H1 (cell line): ENCODE measurements at regions not wholly inside any gene's neighbourhood (a gene's known extent, or its start where the extent isn't known, plus 50 kb on each side); places are given as distances from the start of the nearest gene placed in this dataset.
A peak's percentile ranks its signal among the peaks of the same experiment; 100 is the strongest.

Experiments
- ASH2L ChIP-seq: fragments of 200-600, 300-600 bp; sonication (generic); IDR thresholded peaks from one replicate; pipeline ENCODE4 v1.7.1; 2017; ENCODE audit warnings: low read length
- BRCA1 ChIP-seq: IDR thresholded peaks from 2 replicates; pipeline ENCODE4 v1.6.1; 2012; ENCODE audit warnings: low read depth, low read length, improper control_type of control experiment
- CBX5 ChIP-seq: fragments of 300-800, 300-1000 bp; sonication (generic); IDR thresholded peaks from 2 replicates; pipeline ENCODE4 v1.7.1; 2016; ENCODE audit warnings: antibody characterized with exemption, low read length, low read depth
- CEBPB ChIP-seq: IDR thresholded peaks from 2 replicates; pipeline ENCODE4 v1.6.1; 2012; ENCODE audit warnings: low read depth, low read length
- CHD2 ChIP-seq: IDR thresholded peaks from 2 replicates; pipeline ENCODE4 v1.6.1; 2012; ENCODE audit warnings: low read length, improper control_type of control experiment
- CREB1 ChIP-seq: IDR thresholded peaks from 2 replicates; pipeline ENCODE4 v1.6.1; 2012; ENCODE audit warnings: inconsistent platforms
- CTBP2 ChIP-seq: IDR thresholded peaks from 2 replicates; pipeline ENCODE4 v1.7.0; 2011; ENCODE audit warnings: borderline replicate concordance, mild to moderate bottlenecking, moderate library complexity, mixed read lengths, low read length; ENCODE audit not compliant: insufficient read depth, insufficient read length
- EP300 ChIP-seq, 2 experiments: IDR thresholded peaks; 1 replicate in 1 of 2; 2 replicates in 1 of 2; pipeline ENCODE4 v1.6.1; 2011 to 2012; ENCODE audit warnings: low read depth in 2 of 2, low read length in 2 of 2, mild to moderate bottlenecking in 2 of 2, borderline replicate concordance in 1 of 2, inconsistent platforms in 1 of 2, moderate library complexity in 1 of 2
- FOSL1 ChIP-seq: IDR thresholded peaks from 2 replicates; pipeline ENCODE4 v1.6.1; 2011; ENCODE audit warnings: mild to moderate bottlenecking, low read depth, low read length, moderate library complexity; ENCODE audit not compliant: insufficient read depth
- KDM4A ChIP-seq: IDR thresholded peaks from one replicate; pipeline ENCODE4 v1.7.1; 2012; ENCODE audit warnings: low read depth, mild to moderate bottlenecking, moderate library complexity, low read length, inconsistent platforms; ENCODE audit not compliant: severe bottlenecking
- PHF8 ChIP-seq: fragments of 200-600 bp; sonication (generic); conservative IDR thresholded peaks from 2 replicates; pipeline ENCODE4 v1.7.1; 2012; ENCODE audit warnings: low read depth, mild to moderate bottlenecking, inconsistent platforms, low read length, moderate library complexity
- POLR2AphosphoS5 ChIP-seq: IDR thresholded peaks from 2 replicates; pipeline ENCODE4 v1.6.1; 2011; ENCODE audit warnings: low read depth, low read length
- POU5F1 ChIP-seq: IDR thresholded peaks from 2 replicates; pipeline ENCODE4 v1.6.1; 2011; ENCODE audit warnings: low read depth, mild to moderate bottlenecking, low read length, moderate library complexity
- RBBP5 ChIP-seq: IDR thresholded peaks from 2 replicates; pipeline ENCODE4 v1.7.1; 2012; ENCODE audit warnings: low read depth, mild to moderate bottlenecking, inconsistent platforms, low read length, moderate library complexity, borderline replicate concordance
- SIN3A ChIP-seq, 2 experiments: IDR thresholded peaks in 1 of 2; conservative IDR thresholded peaks in 1 of 2; 2 replicates each; pipeline ENCODE4 v1.6.1; 2011 to 2012; ENCODE audit warnings: low read length in 2 of 2, improper control_type of control experiment in 1 of 2, low read depth in 1 of 2, mild to moderate bottlenecking in 1 of 2
- SP4 ChIP-seq: IDR thresholded peaks from 2 replicates; pipeline ENCODE4 v1.6.1; 2012; ENCODE audit warnings: low read length, inconsistent platforms
- SRF ChIP-seq: IDR thresholded peaks from 2 replicates; pipeline ENCODE4 v1.6.1; 2011; ENCODE audit warnings: mild to moderate bottlenecking, low read depth, low read length, moderate library complexity
- TAF1 ChIP-seq: IDR thresholded peaks from 2 replicates; pipeline ENCODE4 v1.6.1; 2011; ENCODE audit warnings: mild to moderate bottlenecking, low read depth, low read length
- TEAD4 ChIP-seq: IDR thresholded peaks from 2 replicates; pipeline ENCODE4 v1.6.1; 2012; ENCODE audit warnings: low read depth, low read length, inconsistent platforms, mixed read lengths
- YY1 ChIP-seq: IDR thresholded peaks from 2 replicates; pipeline ENCODE4 v1.6.1; 2011; ENCODE audit warnings: low read depth, mild to moderate bottlenecking, low read length
- TF ChIP-seq, protein P1 (sequence below): IDR thresholded peaks from 2 replicates; pipeline ENCODE4 v1.6.1; 2011; ENCODE audit warnings: low read length, improper control_type of control experiment
- TF ChIP-seq, protein P2 (sequence below): IDR thresholded peaks from 2 replicates; pipeline ENCODE4 v1.6.1; 2011; ENCODE audit warnings: low read depth, mild to moderate bottlenecking, low read length; ENCODE audit not compliant: insufficient read depth

DNA sequence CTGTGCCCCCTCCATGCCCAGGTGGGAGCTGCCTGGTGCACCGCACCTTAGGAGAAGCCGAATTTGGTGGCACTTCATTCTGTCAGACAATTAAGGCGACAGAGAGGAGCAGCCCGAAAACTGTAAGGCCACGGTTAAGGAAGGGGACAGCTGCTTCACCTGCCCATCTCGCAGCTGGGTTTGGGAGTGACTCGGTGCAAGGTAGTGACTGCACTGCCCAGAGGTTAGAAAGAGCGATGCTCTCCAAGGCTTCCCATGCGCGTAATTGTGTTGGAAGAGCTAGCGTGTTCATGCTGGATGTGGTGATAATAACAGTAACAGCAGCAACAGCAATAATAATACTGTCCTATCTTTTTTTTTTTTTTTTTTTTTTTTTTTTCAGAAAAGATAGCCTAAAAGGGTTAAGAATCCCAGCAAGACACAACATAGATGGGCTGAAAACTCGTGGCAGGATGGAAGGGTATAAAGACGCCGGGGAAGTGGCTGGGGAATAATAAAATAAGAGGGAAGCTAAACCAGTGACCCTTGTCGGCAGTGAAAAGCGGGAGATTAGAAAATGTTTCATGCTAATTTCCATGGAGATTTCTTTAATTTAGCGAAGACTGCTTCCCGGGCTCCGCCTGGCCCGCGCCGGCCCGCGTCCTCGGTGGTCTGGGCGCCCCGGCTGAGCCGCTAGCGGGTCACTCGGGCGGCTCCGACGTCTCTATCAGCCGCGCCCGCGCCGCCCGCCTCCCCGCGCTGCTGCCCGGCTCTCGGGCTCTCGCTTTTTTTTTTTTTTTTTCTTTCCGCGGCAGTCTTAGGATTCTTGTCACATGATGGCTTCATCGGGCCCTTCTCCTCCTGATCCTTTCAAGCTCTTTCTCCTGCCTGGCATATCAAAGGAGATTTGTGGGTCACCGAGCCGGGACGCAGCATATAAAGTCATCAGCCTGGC, 617.1 kb downstream of the NR2F2 start (continued):
- TF ChIP-seq, protein P1, sequence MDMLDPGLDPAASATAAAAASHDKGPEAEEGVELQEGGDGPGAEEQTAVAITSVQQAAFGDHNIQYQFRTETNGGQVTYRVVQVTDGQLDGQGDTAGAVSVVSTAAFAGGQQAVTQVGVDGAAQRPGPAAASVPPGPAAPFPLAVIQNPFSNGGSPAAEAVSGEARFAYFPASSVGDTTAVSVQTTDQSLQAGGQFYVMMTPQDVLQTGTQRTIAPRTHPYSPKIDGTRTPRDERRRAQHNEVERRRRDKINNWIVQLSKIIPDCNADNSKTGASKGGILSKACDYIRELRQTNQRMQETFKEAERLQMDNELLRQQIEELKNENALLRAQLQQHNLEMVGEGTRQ, result 0 out of 2 replicates have a peak, but pooled peaks have one; percentile 28
- TF ChIP-seq SIN3A (conservative IDR thresholded peaks at IDR 0.05 in 1 of 2, IDR thresholded peaks at IDR 0.05 in 1 of 2; ENCODE audit: low read depth in 1 of 2, low read length in 2 of 2) (no peak), POU5F1 (no peak), PHF8 (no peak), SRF (no peak), TAF1 (no peak), BRCA1 (no peak), SP4 (no peak), CBX5 (no peak), CTBP2 (no peak), TEAD4 (no peak), FOSL1 (no peak), CREB1 (no peak), YY1 (no peak), POLR2AphosphoS5 (no peak), CEBPB (no peak), EP300 (IDR thresholded peaks at IDR 0.05; ENCODE audit: borderline replicate concordance in 1 of 2, low read depth in 2 of 2, low read length in 2 of 2) (no peak), ASH2L (no peak), CHD2 (no peak), RBBP5 (peak; percentile 32; the same call in 1 of the 2 replicates), KDM4A (no peak)
- TF ChIP-seq, protein P2, sequence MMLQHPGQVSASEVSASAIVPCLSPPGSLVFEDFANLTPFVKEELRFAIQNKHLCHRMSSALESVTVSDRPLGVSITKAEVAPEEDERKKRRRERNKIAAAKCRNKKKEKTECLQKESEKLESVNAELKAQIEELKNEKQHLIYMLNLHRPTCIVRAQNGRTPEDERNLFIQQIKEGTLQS, result no peak
